Activated CD8-positive, alpha-beta T cell treated with anti-CD3 and anti-CD28 coated beads, Interleukin-2, amount 10 ng/mL, durations not matched to agents 7 days and 5 days (primary cell): ENCODE measurements at regions not wholly inside any gene's neighbourhood (a gene's known extent, or its start where the extent isn't known, plus 50 kb on each side); places are given as distances from the start of the nearest gene placed in this dataset.

Experiments
- ATAC-seq: fragments of 150-1000 bp; cut with Tn5 transposase; one replicate; pipeline ENCODE4 v1.10.0; 2021; ENCODE audit warnings: moderate library complexity
- CTCF ChIA-PET: fragments of 350-600 bp; sonication (Branson Sonifier 250); formaldehyde crosslinking; loops from one replicate; lab custom pipeline; 2021; ENCODE audit warnings: antibody characterized with exemption; lab: Charles Lee
- POLR2A ChIA-PET: fragments of 350-600 bp; sonication (Branson Sonifier 250); formaldehyde crosslinking; loops from one replicate; lab custom pipeline; 2021; ENCODE audit warnings: antibody characterized with exemption; lab: Charles Lee
- DNase-seq: peaks from one replicate; pipeline ENCODE4 v3.0.0-alpha.2; 2020
- H3K27ac Mint-ChIP-seq: one replicate; pipeline ENCODE4 v1.8.0; 2021; ENCODE audit warnings: mild to moderate bottlenecking, mixed read lengths
- H3K27me3 Mint-ChIP-seq: one replicate; pipeline ENCODE4 v1.8.0; 2021; ENCODE audit warnings: low read depth, mixed read lengths
- H3K36me3 Mint-ChIP-seq: one replicate; pipeline ENCODE4 v1.8.0; 2021; ENCODE audit warnings: low read depth, mixed read lengths
- H3K4me1 Mint-ChIP-seq: one replicate; pipeline ENCODE4 v1.8.0; 2021; ENCODE audit warnings: low read depth, mixed read lengths
- H3K4me3 Mint-ChIP-seq: one replicate; pipeline ENCODE4 v1.8.0; 2021; ENCODE audit warnings: mild to moderate bottlenecking, mixed read lengths
- H3K9me3 Mint-ChIP-seq: one replicate; pipeline ENCODE4 v1.8.0; 2022; ENCODE audit warnings: mixed read lengths; ENCODE audit not compliant: insufficient read depth

GRCh38 chr3:115520241-115520640, 103.1 kb upstream of the GAP43 start:
- ATAC-seq (no peak), DNase-seq (no peak)
- Mint-ChIP-seq H3K36me3 (no peaks in the 10 kb centered on the region), H3K27me3 (peaks cover 7% of the 10 kb centered on the region), H3K4me1 (peaks cover 8% of the 10 kb centered on the region), H3K27ac (no peak overlapping the region), H3K9me3 (no peaks in the 10 kb centered on the region), H3K4me3 (no peak overlapping the region)
- CTCF ChIA-PET, result interaction anchor here (0.6 kb wide), 1 partner anchor 50 kb away, joined by 3 read pairs; no protein-coding TSS in a partner anchor
- POLR2A ChIA-PET, result no interaction called here

DNA sequence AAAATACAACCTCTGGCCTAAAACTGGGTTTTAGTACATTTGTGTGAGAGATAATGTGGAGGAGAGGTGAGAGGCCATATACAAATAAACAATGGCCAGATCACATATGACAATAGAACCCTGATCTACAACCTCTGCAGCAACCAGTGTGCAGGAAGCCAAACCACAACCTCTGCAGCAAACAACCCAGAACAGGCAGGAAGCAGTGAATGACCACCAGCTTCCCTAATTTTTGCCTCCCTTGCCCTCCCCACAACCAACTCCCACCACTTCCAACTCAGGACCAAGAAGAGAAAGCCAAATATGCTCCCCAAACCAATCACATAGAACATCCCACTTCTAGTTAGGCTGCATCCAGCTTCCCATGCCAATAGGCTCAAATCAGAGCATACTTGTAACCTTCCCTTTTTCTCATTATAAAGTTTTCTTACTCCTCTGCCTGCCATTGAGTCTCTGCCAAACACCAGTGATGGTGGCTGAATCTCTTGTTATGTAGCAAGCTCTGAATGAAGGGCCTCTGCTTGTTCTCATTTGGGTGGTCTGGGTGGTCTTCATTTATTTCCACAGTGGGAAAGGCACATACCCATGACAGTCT, 102.6 kb upstream of the GAP43 start:
- no peak for DNase-seq
- Mint-ChIP-seq H3K9me3 (no peaks in the 10 kb centered on the region), H3K4me3 (no peak overlapping the region), H3K36me3 (no peaks in the 10 kb centered on the region), H3K4me1 (peaks cover 8% of the 10 kb centered on the region), H3K27ac (no peak overlapping the region), H3K27me3 (peaks cover 4% of the 10 kb centered on the region)
- POLR2A ChIA-PET, result no interaction called here
- no peak for ATAC-seq
- CTCF ChIA-PET, result interaction anchor here (0.6 kb wide), 1 partner anchor 50 kb away, joined by 3 read pairs; no protein-coding TSS in a partner anchor

GRCh38 chr3:115523458-115523857, 99.9 kb upstream of the GAP43 start:
- DNase-seq (no peak), ATAC-seq (no peak)
- Mint-ChIP-seq H3K36me3 (no peaks in the 10 kb centered on the region), H3K9me3 (no peaks in the 10 kb centered on the region), H3K4me3 (no peak overlapping the region), H3K27me3 (peaks cover 4% of the 10 kb centered on the region), H3K27ac (no peak overlapping the region), H3K4me1 (peaks cover 8% of the 10 kb centered on the region)
- ChIA-PET CTCF (no interaction called here), POLR2A (no interaction called here)

DNA sequence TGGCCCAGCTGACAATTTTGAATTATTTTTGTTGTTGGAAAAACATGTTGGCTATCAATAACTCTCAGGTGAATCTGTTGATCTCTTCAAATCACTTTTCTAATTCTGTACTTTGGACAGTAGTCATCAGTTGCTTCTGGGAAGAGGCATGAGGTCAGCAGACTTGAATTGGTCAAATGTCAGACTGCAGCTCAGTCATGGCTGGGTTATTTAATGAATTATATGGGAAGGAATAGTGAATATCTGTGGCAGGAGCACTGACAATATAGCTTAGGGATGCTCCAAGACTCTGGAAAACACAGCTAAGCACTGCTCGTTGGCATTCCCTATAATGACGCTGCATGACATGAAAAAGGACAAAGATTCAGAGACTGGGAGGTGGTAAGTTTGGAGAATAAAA, 98.8 kb upstream of the GAP43 start:
- no peak overlapping the region for H3K27ac Mint-ChIP-seq
- no peak for DNase-seq
- no peak overlapping the region for H3K4me3 Mint-ChIP-seq
- no peaks in the 10 kb centered on the region for H3K9me3 Mint-ChIP-seq
- peaks cover 8% of the 10 kb centered on the region for H3K4me1 Mint-ChIP-seq
- ATAC-seq, result no peak
- ChIA-PET POLR2A (no interaction called here), CTCF (no interaction called here)
- H3K27me3 Mint-ChIP-seq, result peaks cover 5% of the 10 kb centered on the region
- H3K36me3 Mint-ChIP-seq, result no peaks in the 10 kb centered on the region

GRCh38 chr3:115525731-115526130, 97.6 kb upstream of the GAP43 start:
- no peak overlapping the region for H3K27ac Mint-ChIP-seq
- peaks cover 9% of the 10 kb centered on the region for H3K27me3 Mint-ChIP-seq
- no peaks in the 10 kb centered on the region for H3K36me3 Mint-ChIP-seq
- no peak overlapping the region for H3K4me3 Mint-ChIP-seq
- H3K4me1 Mint-ChIP-seq, result peaks cover 3% of the 10 kb centered on the region
- ChIA-PET CTCF (no interaction called here), POLR2A (no interaction called here)
- ATAC-seq (no peak), DNase-seq (no peak)
- no peaks in the 10 kb centered on the region for H3K9me3 Mint-ChIP-seq

GRCh38 chr3:115533218-115533617, 90.1 kb upstream of the GAP43 start:
- ChIA-PET CTCF (no interaction called here), POLR2A (no interaction called here)
- no peaks in the 10 kb centered on the region for H3K9me3 Mint-ChIP-seq
- DNase-seq (no peak), ATAC-seq (no peak)
- peaks cover 20% of the 10 kb centered on the region for H3K27me3 Mint-ChIP-seq
- H3K27ac Mint-ChIP-seq, result no peak overlapping the region
- H3K4me1 Mint-ChIP-seq, result no peaks in the 10 kb centered on the region
- H3K36me3 Mint-ChIP-seq, result no peaks in the 10 kb centered on the region
- H3K4me3 Mint-ChIP-seq, result no peak overlapping the region

- no peak overlapping the region for H3K27ac Mint-ChIP-seq
These were observed 87.1 kb upstream of the GAP43 start for GRCh38 chr3:115536171-115536570.

GRCh38 chr3:115537669-115538068, 85.6 kb upstream of the GAP43 start:
- ChIA-PET CTCF (no interaction called here), POLR2A (no interaction called here)
- Mint-ChIP-seq H3K27me3 (peaks cover 3% of the 10 kb centered on the region), H3K4me3 (no peak overlapping the region), H3K27ac (no peak overlapping the region), H3K9me3 (no peaks in the 10 kb centered on the region), H3K36me3 (no peaks in the 10 kb centered on the region), H3K4me1 (no peaks in the 10 kb centered on the region)
- ATAC-seq (no peak), DNase-seq (no peak)

More at GRCh38 chr3:115536171-115536570, 87.1 kb upstream of the GAP43 start:
- ATAC-seq (no peak), DNase-seq (no peak)
- Mint-ChIP-seq H3K27me3 (peaks cover 9% of the 10 kb centered on the region), H3K36me3 (no peaks in the 10 kb centered on the region), H3K4me1 (no peaks in the 10 kb centered on the region), H3K9me3 (no peaks in the 10 kb centered on the region), H3K4me3 (no peak overlapping the region)
- POLR2A ChIA-PET, result no interaction called here
- CTCF ChIA-PET, result no interaction called here

- Mint-ChIP-seq H3K9me3 (no peaks in the 10 kb centered on the region), H3K27me3 (peaks cover 6% of the 10 kb centered on the region), H3K36me3 (no peaks in the 10 kb centered on the region), H3K4me1 (no peaks in the 10 kb centered on the region), H3K27ac (no peak overlapping the region), H3K4me3 (no peak overlapping the region)
- ATAC-seq (no peak), DNase-seq (no peak)
- POLR2A ChIA-PET, result no interaction called here
- CTCF ChIA-PET, result no interaction called here
These were observed 76.1 kb upstream of the GAP43 start for GRCh38 chr3:115547207-115547606.

DNA sequence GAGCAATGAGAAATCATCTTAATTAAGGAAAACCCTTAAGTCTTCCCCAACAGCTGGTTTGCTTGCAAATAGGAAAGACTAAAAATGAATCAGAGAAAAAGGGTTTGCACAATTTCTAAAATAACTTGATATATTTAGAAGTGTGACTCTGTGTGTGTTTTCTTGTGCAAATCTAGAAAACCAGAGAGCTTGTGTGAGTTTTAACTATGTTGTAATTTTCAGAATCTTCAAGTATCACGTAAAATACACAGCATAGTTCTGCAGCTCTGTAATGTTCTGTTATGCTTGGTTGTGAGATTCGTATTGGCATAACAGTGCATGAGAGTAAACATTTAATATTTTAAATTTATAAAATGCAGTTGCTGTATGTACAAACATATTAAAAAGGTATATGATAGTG, 74.7 kb upstream of the GAP43 start:
- Mint-ChIP-seq H3K36me3 (no peaks in the 10 kb centered on the region), H3K27ac (no peak overlapping the region), H3K9me3 (no peaks in the 10 kb centered on the region), H3K4me3 (no peak overlapping the region), H3K4me1 (no peaks in the 10 kb centered on the region), H3K27me3 (peaks cover 9% of the 10 kb centered on the region)
- ChIA-PET CTCF (no interaction called here), POLR2A (no interaction called here)
- ATAC-seq (no peak), DNase-seq (no peak)

- Mint-ChIP-seq H3K4me1 (no peaks in the 10 kb centered on the region), H3K36me3 (no peaks in the 10 kb centered on the region), H3K27ac (no peak overlapping the region), H3K9me3 (no peaks in the 10 kb centered on the region), H3K27me3 (peaks cover 12% of the 10 kb centered on the region), H3K4me3 (no peak overlapping the region)
- no peak for DNase-seq
- ChIA-PET POLR2A (no interaction called here), CTCF (no interaction called here)
- no peak for ATAC-seq
These were observed 74.2 kb upstream of the GAP43 start for GRCh38 chr3:115549071-115549470.

- no peaks in the 10 kb centered on the region for H3K9me3 Mint-ChIP-seq
- ATAC-seq, result no peak
- no peak for DNase-seq
- POLR2A ChIA-PET, result no interaction called here
- no peak overlapping the region for H3K4me3 Mint-ChIP-seq
- H3K27me3 Mint-ChIP-seq, result peaks cover 14% of the 10 kb centered on the region
- H3K27ac Mint-ChIP-seq, result no peak overlapping the region
- CTCF ChIA-PET, result interaction anchor here (0.6 kb wide), 1 partner anchor 406 kb away, joined by 3 read pairs; no protein-coding TSS in a partner anchor
- no peaks in the 10 kb centered on the region for H3K36me3 Mint-ChIP-seq
- no peaks in the 10 kb centered on the region for H3K4me1 Mint-ChIP-seq
These were observed 73.0 kb upstream of the GAP43 start for GRCh38 chr3:115550285-115550761.

DNA sequence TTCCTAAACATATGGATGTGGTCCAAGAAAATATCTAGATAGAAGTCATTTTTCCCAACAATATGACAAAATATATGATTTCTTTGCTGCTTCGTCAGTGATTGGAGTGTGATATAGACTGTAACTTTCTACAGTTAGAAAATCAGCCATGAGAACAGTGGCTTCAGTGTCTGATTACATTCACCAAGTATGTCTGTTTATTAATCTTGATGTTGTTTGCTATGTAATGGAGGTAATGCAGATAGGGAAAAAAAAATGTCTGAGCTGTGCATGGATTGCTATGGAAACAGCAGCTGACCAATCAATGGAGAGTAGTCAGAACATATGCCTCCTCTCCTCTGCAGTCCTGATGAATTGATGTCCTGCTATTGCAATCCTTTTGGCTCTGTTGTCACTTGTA, 72.3 kb upstream of the GAP43 start:
- ChIA-PET POLR2A (no interaction called here), CTCF (no interaction called here)
- Mint-ChIP-seq H3K27me3 (peaks cover 14% of the 10 kb centered on the region), H3K27ac (no peak overlapping the region), H3K9me3 (no peaks in the 10 kb centered on the region), H3K36me3 (no peaks in the 10 kb centered on the region), H3K4me1 (no peaks in the 10 kb centered on the region), H3K4me3 (no peak overlapping the region)
- DNase-seq (no peak), ATAC-seq (no peak)
